ENCODE measurements at regions not wholly inside any gene's neighbourhood (a gene's known extent, or its start where the extent isn't known, plus 50 kb on each side); places are given as distances from the start of the nearest gene placed in this dataset.

DNA sequence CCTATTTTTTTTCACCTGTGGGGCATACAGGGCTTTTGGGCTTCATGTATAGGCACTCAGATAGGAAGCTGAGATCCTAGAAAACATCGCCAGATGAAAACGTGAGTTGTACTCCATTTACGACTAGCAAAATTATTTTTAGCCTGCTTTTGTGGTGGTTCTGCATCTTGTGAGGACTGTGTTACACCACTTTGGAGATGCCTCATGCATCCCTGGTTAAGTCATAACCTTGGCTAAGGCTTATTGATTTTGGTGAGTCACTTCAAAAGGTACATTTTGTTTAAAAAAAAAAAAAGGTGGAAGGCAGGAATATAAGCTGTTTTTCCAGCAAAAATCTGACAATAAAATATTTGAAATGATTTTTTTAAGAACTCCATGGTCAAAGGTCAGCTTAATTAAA lies 101.8 kb upstream of the OLFM3 start:
- no peak overlapping the region for H3K18ac ChIP-seq (ENCODE audit: low read length)
- H2AK5ac ChIP-seq (ENCODE audit: low read length) = no peak overlapping the region
- no peak overlapping the region for H3K4ac ChIP-seq (ENCODE audit: low read depth, low read length)
- no peak overlapping the region for H2BK12ac ChIP-seq (ENCODE audit: low read length)
- peak in 1 of 2 donors; percentile 58 for DNase-seq
- H2AFZ ChIP-seq (ENCODE audit: insufficient read depth, low read length, poor library complexity) = no peak overlapping the region
- H3K4me2 ChIP-seq (ENCODE audit: low read length) = no peak overlapping the region
- H3K4me3 ChIP-seq (ENCODE audit: low read depth, low read length) = no peak overlapping the region
- no peaks in the 10 kb centered on the region for H3K79me1 ChIP-seq (ENCODE audit: low read length)
- H3K9ac ChIP-seq (ENCODE audit: low read length) = no peak overlapping the region
- H3K79me2 ChIP-seq (ENCODE audit: control insufficient read depth, insufficient read depth, low read length, poor library complexity) = no peaks in the 10 kb centered on the region
- H3K36me3 ChIP-seq (ENCODE audit: control insufficient read depth in 1 of 2, insufficient read depth in 2 of 2, low read length in 2 of 2) = no peaks in the 10 kb centered on the region
- H2BK120ac ChIP-seq (ENCODE audit: insufficient read depth, low read length, poor library complexity) = no peak overlapping the region
- H4K12ac ChIP-seq (ENCODE audit: low read depth, low read length) = no peak overlapping the region
- WGBS (ENCODE audit: extremely low coverage, insufficient coverage, insufficient read length) = no CpG with 5 or more reads among the region's 3 CpGs
- no peak overlapping the region for H4K8ac ChIP-seq (ENCODE audit: low read depth, low read length)
- H3K14ac ChIP-seq (ENCODE audit: low read length) = no peak overlapping the region
- H3K4me1 ChIP-seq (ENCODE audit: control insufficient read depth in 1 of 2, insufficient read depth in 2 of 2, low read length in 2 of 2) = peaks cover 4% of the 10 kb centered on the region in 2 experiments
- H3K9me3 ChIP-seq (ENCODE audit: insufficient read depth, low read depth, low read length) = no peaks in the 10 kb centered on the region
- no peaks in the 10 kb centered on the region for H3K27me3 ChIP-seq (ENCODE audit: insufficient read depth, low read length)
- H4K91ac ChIP-seq (ENCODE audit: low read depth, low read length) = no peak overlapping the region
- H3K27ac ChIP-seq (ENCODE audit: low read depth, low read length) = no peak overlapping the region
- H3K23ac ChIP-seq (ENCODE audit: low read length) = no peak overlapping the region
- H2BK5ac ChIP-seq (ENCODE audit: low read depth, low read length, poor library complexity) = no peak overlapping the region

DNA sequence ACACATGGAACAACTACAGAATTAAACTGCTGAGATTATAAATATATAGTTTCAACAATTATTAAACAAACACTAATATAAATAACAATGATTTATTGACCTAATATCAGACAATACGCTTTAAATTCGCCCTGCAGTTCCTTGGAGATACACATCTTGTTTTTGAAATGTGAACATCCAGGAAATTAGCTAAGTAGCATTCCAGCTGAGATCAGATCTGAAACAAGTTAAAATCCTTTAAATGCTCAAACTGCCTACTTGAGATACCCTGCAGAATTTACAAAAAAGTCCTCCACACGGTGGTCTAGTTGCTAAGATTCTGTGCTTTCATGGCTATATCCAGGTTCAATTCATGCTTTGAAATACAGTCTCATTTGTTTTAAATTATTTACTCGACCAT lies 101.4 kb upstream of the OLFM3 start:
- no peak overlapping the region for H3K14ac ChIP-seq (ENCODE audit: low read length)
- H3K4me3 ChIP-seq (ENCODE audit: low read depth, low read length) = no peak overlapping the region
- H3K79me2 ChIP-seq (ENCODE audit: control insufficient read depth, insufficient read depth, low read length, poor library complexity) = no peaks in the 10 kb centered on the region
- DNase-seq = peak; percentile 14 to 86
- H2BK5ac ChIP-seq (ENCODE audit: low read depth, low read length, poor library complexity) = no peak overlapping the region
- no peak overlapping the region for H3K4me2 ChIP-seq (ENCODE audit: low read length)
- no peak overlapping the region for H2BK12ac ChIP-seq (ENCODE audit: low read length)
- no peak overlapping the region for H3K4ac ChIP-seq (ENCODE audit: low read depth, low read length)
- H3K27ac ChIP-seq (ENCODE audit: low read depth, low read length) = no peak overlapping the region
- H2AFZ ChIP-seq (ENCODE audit: insufficient read depth, low read length, poor library complexity) = no peak overlapping the region
- no peaks in the 10 kb centered on the region for H3K36me3 ChIP-seq (ENCODE audit: control insufficient read depth in 1 of 2, insufficient read depth in 2 of 2, low read length in 2 of 2)
- WGBS (ENCODE audit: extremely low coverage, insufficient coverage, insufficient read length) = no CpG with 5 or more reads among the region's 4 CpGs
- no peaks in the 10 kb centered on the region for H3K9me3 ChIP-seq (ENCODE audit: insufficient read depth, low read depth, low read length)
- no peak overlapping the region for H4K12ac ChIP-seq (ENCODE audit: low read depth, low read length)
- no peaks in the 10 kb centered on the region for H3K79me1 ChIP-seq (ENCODE audit: low read length)
- H4K91ac ChIP-seq (ENCODE audit: low read depth, low read length) = no peak overlapping the region
- no peak overlapping the region for H2BK120ac ChIP-seq (ENCODE audit: insufficient read depth, low read length, poor library complexity)
- H2AK5ac ChIP-seq (ENCODE audit: low read length) = no peak overlapping the region
- H4K8ac ChIP-seq (ENCODE audit: low read depth, low read length) = no peak overlapping the region
- H3K18ac ChIP-seq (ENCODE audit: low read length) = no peak overlapping the region
- no peak overlapping the region for H3K23ac ChIP-seq (ENCODE audit: low read length)
- no peaks in the 10 kb centered on the region for H3K27me3 ChIP-seq (ENCODE audit: insufficient read depth, low read length)
- H3K4me1 ChIP-seq (ENCODE audit: control insufficient read depth in 1 of 2, insufficient read depth in 2 of 2, low read length in 2 of 2) = peaks cover 4% of the 10 kb centered on the region in 2 experiments
- no peak overlapping the region for H3K9ac ChIP-seq (ENCODE audit: low read length)

DNA sequence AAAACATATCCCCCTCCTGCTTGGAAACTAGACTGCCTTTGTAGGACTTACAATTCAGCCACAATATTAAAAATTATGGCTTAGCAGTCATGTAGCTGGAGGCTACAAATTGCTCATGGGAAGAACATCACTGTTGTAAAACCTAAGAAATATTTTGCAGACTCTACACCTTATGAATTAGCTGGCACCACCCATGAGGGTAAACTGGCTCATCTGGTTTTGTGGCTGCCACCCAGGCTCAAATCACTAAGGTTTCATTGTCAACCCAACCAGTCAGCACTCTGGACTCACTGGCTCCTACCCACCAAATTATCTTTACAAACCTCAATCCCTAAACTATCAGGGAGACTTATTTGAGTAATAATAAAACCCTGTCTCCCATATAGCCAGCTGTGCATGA lies 100.7 kb upstream of the OLFM3 start:
- Histone ChIP-seq H3K9me3 (ENCODE audit: insufficient read depth, low read depth, low read length) (no peaks in the 10 kb centered on the region), H3K4me2 (ENCODE audit: low read length) (no peak overlapping the region)
- peak; percentile 95 to 97 for DNase-seq

DNA sequence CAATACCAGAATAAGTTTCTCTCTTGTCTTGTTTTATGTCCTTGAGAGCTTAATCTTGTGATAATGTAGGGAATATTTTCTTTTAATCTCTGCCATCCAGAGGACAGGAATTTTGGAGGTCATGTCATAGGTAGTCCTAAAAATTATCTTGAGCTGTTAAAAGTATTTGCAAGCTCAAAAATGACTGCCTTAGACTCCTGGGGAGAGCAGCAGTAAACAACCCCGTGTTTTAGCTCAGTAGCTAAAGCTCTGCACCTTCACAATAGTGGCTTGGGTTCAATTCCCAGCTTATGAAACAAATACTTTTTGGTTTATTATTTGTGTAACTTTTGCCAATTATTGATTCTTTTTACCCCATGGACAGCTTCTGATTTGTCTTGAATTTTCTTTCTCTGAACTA lies 99.4 kb upstream of the OLFM3 start:
- Histone ChIP-seq H4K91ac (ENCODE audit: low read depth, low read length) (no peak overlapping the region), H2BK5ac (ENCODE audit: low read depth, low read length, poor library complexity) (no peak overlapping the region), H2BK12ac (ENCODE audit: low read length) (no peak overlapping the region), H3K9ac (ENCODE audit: low read length) (no peak overlapping the region), H4K8ac (ENCODE audit: low read depth, low read length) (no peak overlapping the region), H2BK120ac (ENCODE audit: insufficient read depth, low read length, poor library complexity) (no peak overlapping the region), H2AK5ac (ENCODE audit: low read length) (no peak overlapping the region), H3K27me3 (ENCODE audit: insufficient read depth, low read length) (no peaks in the 10 kb centered on the region), H3K79me1 (ENCODE audit: low read length) (no peaks in the 10 kb centered on the region), H3K4me1 (ENCODE audit: control insufficient read depth in 1 of 2, insufficient read depth in 2 of 2, low read length in 2 of 2) (peaks cover 4% of the 10 kb centered on the region in 2 experiments), H3K4me3 (ENCODE audit: low read depth, low read length) (no peak overlapping the region), H3K36me3 (ENCODE audit: control insufficient read depth in 1 of 2, insufficient read depth in 2 of 2, low read length in 2 of 2) (no peaks in the 10 kb centered on the region), H3K18ac (ENCODE audit: low read length) (no peak overlapping the region), H3K4ac (ENCODE audit: low read depth, low read length) (no peak overlapping the region), H3K79me2 (ENCODE audit: control insufficient read depth, insufficient read depth, low read length, poor library complexity) (no peaks in the 10 kb centered on the region), H3K9me3 (ENCODE audit: insufficient read depth, low read depth, low read length) (no peaks in the 10 kb centered on the region), H2AFZ (ENCODE audit: insufficient read depth, low read length, poor library complexity) (no peak overlapping the region), H3K4me2 (ENCODE audit: low read length) (no peak overlapping the region), H3K23ac (ENCODE audit: low read length) (no peak overlapping the region), H3K27ac (ENCODE audit: low read depth, low read length) (no peak overlapping the region), H4K12ac (ENCODE audit: low read depth, low read length) (no peak overlapping the region), H3K14ac (ENCODE audit: low read length) (no peak overlapping the region)
- DNase-seq = no peak
- no CpG with 5 or more reads among the region's 1 CpG for WGBS (ENCODE audit: extremely low coverage, insufficient coverage, insufficient read length)

More for the DNA sequence above, 100.7 kb upstream of the OLFM3 start:
- Histone ChIP-seq H2AFZ (ENCODE audit: insufficient read depth, low read length, poor library complexity) (no peak overlapping the region), H2BK5ac (ENCODE audit: low read depth, low read length, poor library complexity) (no peak overlapping the region), H3K36me3 (ENCODE audit: control insufficient read depth in 1 of 2, insufficient read depth in 2 of 2, low read length in 2 of 2) (no peaks in the 10 kb centered on the region), H2BK120ac (ENCODE audit: insufficient read depth, low read length, poor library complexity) (no peak overlapping the region), H3K27ac (ENCODE audit: low read depth, low read length) (no peak overlapping the region), H3K27me3 (ENCODE audit: insufficient read depth, low read length) (no peaks in the 10 kb centered on the region), H4K12ac (ENCODE audit: low read depth, low read length) (no peak overlapping the region), H4K8ac (ENCODE audit: low read depth, low read length) (no peak overlapping the region), H3K14ac (ENCODE audit: low read length) (no peak overlapping the region), H2BK12ac (ENCODE audit: low read length) (no peak overlapping the region), H2AK5ac (ENCODE audit: low read length) (no peak overlapping the region), H3K4me3 (ENCODE audit: low read depth, low read length) (no peak overlapping the region), H3K18ac (ENCODE audit: low read length) (no peak overlapping the region), H4K91ac (ENCODE audit: low read depth, low read length) (no peak overlapping the region), H3K23ac (ENCODE audit: low read length) (no peak overlapping the region), H3K4ac (ENCODE audit: low read depth, low read length) (no peak overlapping the region), H3K79me2 (ENCODE audit: control insufficient read depth, insufficient read depth, low read length, poor library complexity) (no peaks in the 10 kb centered on the region), H3K9ac (ENCODE audit: low read length) (no peak overlapping the region), H3K4me1 (ENCODE audit: control insufficient read depth in 1 of 2, insufficient read depth in 2 of 2, low read length in 2 of 2) (peaks cover 4% of the 10 kb centered on the region in 2 experiments), H3K79me1 (ENCODE audit: low read length) (no peaks in the 10 kb centered on the region)
